ENCODE measurements at regions not wholly inside any gene's neighbourhood (a gene's known extent, or its start where the extent isn't known, plus 50 kb on each side); places are given as distances from the start of the nearest gene placed in this dataset.
"Not testable (repeated sequence)": the region's sequence is repeated elsewhere in the genome, so short reads cannot be mapped to it uniquely, and the experiment has no call there.

DNA sequence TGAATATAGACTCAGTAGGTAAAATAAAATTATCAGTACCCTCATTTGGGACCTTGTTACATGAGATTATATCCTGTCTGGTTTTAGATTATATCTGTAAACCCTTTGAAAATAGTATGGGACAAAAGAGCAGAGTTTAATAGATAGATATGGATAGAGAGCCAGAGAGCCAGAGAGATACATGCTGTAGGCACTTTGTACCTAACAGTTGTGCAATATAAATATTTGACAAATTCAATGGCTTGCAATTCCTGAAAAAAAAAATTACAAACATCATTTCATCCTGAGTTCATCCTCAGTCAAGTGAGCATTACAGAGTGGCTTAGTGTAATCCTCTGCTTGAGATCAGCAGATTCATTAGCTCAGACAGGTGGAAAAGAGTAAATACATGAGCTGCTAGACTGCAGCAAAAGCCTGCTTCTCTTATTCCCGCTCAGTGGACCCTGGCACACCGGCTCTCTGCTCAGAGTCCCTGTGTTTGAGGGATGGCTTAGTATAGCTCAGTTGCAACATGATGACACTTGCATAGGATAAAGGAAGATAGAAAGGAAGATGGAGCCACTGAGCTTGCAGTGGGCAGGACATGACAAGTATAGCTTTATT lies 931.6 kb upstream of the GOT2 start:
- no peak for DNase-seq

DNA sequence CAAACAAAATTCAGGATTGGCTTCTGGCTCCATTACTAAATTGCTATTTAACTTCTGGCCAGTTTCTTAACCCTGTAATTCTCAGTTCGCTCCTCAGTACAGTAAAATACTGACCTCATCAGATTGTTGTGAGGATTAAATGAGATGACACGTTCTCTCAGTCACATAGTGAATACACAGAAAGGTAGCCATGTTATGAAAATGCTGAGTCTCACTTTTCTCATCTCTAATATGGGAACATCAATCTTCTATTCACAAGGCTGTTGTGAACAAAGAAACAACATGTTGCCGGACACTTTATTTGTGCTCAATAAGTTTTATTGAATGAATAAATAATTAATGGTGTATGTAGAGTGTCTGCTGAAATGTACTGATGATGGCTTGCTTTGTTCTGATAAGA lies 924.5 kb upstream of the GOT2 start:
- DNase-seq = no peak

DNA sequence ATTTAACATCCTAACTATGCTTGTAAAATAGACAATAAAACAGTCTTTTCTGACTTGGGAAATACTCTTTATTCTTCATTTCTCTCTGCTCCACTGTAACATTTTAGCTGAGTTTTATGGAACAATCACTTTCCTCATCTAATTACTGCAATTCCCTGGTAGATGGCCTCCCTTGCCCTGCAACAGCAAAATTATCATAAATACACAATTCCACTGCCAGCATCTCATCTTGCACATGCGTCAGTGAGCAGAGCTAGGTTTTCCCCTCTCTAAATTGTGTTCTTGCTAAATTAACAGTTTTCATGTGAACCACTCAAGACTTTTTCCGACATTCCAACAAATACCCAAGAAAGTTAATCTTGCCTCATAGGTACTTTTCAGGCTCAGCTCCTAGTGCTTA lies 920.9 kb upstream of the GOT2 start:
- no peak for DNase-seq

DNA sequence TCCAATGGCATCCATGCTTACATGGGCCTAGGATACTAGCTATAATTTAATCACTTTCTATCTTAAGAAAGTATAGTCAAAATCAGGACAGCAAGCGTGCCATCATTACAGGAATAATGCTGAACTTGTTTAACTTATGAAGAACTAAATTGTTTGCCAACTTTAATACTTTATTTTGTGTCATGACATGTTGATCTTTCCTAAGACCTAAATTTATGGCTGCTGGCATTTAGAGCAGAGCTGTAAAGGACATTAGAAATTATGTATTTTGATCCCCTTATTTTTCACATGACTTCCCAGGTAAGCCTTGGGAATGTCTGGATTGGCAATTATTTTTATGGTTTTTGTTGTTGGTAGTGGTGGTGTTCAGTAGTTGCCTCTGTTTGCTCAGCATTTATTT lies 920.3 kb upstream of the GOT2 start:
- no peak for DNase-seq

DNA sequence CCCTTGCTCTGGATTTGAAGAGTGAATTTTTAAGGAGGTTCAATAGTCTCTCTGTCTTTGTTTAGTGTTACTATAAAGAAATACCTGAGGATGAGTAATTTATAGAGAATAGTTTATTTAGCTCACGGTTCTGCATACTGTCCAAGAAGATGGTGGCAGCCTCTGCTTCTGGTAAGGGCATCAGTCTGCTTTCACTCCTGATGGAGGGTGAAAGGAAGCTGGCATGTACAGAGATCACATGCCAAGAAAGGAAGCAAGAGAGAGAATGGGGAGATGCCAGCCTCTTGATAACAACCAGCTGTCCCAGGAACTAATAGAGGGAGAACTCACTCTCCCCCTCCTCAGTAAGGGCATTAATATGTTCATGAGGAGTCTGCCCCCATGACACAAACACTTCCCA lies 917.5 kb upstream of the GOT2 start:
- DNase-seq = no peak

DNA sequence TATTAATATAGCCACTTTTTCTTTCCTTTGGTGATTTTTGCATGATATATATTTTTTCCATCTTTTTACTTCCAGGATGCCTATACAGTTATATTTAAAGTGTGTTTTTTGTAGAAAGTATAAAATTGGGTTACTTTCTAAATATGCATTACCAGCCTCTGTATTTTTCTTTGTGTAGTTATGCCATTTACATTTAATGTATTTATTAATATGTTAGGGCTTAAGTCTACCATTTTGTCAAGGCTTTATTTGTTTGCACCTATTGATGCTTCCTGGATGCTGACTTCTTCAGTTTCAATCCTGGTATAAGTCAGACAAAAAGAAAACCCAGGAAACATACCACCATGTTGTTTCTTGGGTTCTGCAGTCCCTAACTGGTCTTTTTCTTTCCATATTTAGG lies 911.1 kb upstream of the GOT2 start:
- DNase-seq = no peak

DNA sequence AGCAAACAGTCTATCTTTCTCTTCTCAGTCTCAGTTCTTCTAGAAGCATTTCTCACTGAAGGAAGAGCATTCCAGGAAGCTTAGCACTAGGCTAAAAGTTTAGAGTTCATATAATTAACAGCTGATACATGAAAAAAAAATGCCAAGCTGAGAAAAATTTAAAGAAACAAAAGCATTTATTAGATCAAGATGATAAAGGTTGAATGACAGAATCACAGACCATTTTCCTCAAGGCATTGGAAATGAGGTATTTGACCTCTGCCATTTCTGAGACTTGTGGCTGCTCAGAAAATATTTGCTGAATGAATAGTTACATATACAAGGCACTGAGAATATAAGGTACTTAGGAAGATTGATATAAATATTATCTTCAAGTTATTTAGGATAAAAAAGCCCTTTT lies 901.6 kb upstream of the GOT2 start:
- DNase-seq = no peak

DNA sequence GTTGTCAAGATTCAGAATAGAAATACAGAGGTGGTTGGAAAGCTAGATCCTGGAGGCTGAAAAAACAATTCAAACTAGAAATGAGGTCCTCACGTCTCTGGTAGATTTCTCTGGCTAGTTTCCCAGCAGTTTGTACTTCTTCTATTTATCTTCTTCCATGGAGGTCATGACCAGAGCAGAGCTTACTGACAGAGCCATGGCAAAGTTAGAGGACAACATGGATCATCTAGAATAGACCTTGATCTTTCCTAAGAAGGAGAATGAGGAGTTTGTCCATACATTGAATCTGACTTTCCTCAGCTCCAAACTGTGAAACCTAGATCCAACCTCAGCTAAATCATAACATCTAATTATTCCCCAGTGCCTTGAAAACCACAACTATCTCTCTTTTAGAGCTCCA lies 900.8 kb upstream of the GOT2 start:
- DNase-seq = no peak

DNA sequence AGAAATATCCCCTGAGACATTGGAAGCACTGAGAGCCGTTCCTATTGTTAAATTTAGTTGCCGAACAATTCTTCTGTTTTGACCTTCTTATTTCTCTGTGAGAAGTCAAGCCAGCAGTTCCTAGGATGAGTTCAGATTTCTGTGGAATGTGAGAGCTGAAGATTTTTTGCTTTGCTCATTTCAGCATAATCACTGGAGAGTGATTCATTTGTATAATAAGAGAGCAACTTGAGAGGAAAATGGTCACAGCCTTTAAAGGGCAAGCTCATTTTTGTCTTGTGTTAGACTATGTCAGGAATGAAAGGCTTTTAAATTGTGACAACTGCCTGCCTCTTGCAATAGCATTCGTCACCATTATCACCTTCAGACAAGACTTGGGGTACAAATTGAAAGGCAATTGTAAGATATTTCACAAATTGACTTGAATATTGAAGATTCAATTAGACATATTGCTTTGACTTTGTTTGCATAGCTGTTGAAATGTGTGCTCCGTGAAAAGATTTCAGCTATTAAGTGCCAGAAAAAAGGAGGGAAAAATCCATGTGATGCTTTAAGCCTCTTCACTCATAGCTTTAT lies 900.0 kb upstream of the GOT2 start:
- no peak for DNase-seq

DNA sequence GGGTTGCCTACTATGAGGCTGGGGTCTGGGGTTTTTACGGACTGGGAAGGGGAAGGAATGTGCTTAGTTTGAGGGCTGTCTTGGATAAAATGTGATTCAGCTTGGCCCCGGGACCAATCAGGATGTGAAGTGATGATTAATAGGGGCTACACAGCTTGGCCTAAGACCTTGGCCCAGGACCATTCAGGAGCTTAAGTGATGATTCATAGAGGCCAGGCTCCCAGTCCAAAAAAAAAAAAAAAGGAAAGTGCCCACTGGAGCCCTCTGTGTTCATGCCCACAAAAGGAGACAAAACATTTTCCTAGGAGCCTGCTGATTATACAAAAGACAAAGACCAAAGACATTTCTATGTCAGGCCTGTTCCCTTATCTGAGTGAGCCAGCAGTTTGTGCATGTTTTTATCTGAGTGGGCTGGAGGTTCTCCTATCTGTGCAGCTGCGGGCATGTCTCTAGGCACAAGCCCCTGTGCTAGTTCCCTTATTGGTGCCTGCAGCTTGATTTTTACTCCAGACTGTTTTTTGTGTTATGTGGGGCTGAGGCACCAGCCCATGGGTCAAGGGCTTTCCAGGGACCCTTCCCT lies 898.2 kb upstream of the GOT2 start:
- DNase-seq = no peak

DNA sequence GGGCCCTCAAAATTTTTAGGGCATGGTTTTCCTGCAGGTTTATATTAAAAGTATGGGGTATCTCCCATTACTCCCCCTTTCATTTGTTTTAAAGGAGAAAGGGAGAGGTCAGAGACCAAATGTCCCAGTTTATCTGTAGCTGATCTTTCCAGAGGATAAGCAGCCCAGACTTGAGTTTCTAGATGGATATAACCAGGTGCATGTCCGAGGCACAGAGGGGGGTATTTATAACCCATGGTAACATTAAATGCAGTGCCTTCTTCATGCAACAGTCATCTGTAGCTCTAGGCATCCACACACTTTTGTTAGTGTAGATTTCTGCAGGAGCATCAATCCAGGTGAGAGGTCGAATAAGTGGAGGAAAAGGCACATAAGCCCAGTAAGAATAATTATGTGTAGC lies 890.3 kb upstream of the GOT2 start:
- DNase-seq = not testable (repeated sequence)

DNA sequence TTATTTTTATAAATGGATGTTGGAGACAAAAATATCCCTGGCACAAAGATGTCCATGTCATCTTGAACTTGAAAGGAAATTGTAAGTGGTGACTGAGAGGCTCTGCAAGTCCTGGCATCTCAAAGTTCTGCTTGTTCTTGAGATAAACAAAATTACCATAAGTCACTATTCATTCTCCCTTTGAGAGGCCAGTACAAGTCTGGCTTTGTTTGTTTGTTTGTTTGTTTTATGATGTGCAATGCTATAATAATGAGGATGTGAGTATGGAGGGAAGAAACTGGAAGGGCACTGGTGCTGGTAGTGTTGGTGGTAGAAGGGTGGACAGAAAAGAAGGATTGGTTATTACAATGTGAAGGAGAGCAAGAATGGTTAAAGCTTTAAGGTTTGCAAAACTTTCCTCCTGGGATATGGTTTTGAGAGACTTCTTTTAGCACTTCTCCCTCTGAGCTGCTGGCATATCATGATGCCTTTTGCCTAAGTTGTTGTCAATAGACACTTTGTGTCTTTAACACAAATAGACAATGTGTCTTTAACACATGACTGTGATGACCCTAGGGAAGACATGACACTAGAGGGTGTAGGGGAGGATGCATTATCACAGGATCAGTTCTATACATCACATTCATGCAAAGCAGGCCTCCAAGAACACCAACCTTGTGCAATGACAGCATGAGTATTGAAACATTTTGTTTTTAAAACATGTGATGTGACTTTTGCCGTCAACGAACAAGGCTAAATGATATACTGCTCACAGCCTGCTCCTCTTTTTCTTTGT lies 880.5 kb upstream of the GOT2 start:
- DNase-seq = no peak

DNA sequence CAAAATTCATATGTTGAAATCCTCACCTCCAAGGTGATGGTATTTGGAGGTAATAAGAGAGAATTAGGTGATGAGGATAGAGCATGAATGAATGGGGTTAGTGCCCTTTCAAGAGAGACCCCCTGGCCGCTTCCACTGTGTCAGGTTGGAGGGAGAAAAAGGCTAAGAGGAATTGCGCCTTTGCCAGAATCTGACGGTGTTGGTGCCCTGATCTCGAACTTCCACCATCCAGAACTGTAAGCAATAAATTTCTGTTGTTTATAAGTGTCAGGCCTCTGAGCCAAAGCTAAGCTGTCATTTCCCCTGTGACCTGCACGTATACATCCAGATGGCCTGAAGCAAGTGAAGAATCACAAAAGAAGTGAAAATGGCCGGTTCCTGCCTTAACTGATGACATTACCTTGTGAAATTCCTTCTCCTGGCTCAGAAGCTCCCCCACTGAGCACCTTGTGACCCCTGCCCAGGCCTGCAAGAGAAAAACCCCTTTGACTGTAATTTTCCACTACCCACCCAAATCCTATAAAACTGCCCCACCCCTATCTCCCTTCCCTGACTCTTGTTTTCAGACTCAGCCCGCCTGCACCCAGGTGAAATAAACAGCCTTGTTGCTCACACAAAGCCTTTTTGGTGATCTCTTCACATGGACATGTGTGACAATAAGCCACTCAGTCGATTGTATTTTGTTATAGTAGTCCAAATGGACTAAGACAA lies 878.9 kb upstream of the GOT2 start:
- not testable (repeated sequence) for DNase-seq

DNA sequence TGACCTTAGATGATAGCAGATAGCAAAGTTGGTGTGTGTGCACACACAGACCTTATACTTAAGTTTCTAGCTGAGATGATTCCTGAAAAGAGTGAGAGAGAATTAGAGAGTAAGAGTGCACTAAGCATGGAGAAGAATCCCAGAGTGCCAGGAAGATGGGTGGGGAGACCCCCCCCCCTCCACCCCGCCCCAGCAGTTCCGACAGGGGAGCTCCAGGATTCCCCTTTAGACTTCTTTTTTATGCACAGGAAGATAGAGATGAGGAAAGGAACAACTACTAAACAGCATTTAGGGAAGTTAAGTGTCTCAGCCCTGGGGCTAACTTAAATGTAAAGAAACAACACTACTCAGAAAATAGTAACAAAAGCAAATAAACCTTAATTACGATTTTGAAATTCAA lies 878.0 kb upstream of the GOT2 start:
- DNase-seq = no peak

DNA sequence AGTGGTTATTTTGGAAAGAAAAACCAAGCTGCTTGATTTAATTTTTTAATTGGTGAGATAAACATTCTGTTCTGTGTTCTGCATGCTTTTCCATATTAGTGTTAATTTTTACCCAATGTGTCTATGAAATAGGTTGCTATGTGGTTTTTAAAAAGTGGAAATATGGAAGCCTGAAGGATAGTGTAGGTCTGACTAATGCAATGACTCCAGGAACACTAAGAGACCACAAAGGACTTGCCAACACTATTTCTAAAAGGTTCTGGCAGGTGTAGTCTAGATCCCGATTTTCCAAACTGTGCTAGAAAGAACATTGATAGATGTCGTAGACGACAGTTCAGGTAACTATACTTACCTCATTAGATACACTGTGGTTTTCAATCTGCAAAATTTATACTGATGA lies 877.4 kb upstream of the GOT2 start:
- DNase-seq = no peak

DNA sequence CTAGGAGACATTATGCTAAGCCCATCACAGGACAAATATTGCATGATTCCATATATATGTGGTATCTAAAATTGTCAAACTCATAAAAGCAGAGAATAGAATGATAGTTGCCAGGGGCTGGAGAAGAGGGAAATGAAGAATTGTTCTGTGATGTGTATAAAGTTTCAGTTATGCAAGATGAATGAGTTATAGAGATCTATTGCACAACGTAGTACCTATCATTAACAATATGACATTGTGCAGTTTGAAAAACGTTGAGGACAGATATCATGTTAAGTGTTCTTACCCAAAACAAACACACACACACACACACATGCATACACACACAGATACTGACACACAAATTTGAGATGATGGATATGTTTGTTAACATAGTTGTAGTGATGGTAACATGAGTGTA lies 871.6 kb upstream of the GOT2 start:
- no peak for DNase-seq

DNA sequence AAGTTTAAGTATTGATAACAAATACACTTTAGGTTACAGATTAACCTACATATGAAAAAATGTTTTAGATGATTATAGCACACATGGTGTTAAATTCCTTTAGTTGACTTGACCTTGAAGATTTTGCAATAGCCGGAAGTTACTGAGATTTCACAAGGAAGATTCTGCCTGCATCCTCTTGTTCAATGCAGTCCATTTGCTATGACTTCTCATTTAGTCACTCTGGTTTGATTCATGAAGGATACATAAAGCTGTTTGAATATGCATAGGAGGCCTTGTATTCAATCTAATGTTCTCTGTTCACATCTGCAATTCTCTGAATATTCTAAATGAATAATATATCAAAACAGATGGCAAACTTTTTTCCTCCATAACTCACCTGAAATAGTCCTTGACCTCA lies 870.2 kb upstream of the GOT2 start:
- DNase-seq = no peak

DNA sequence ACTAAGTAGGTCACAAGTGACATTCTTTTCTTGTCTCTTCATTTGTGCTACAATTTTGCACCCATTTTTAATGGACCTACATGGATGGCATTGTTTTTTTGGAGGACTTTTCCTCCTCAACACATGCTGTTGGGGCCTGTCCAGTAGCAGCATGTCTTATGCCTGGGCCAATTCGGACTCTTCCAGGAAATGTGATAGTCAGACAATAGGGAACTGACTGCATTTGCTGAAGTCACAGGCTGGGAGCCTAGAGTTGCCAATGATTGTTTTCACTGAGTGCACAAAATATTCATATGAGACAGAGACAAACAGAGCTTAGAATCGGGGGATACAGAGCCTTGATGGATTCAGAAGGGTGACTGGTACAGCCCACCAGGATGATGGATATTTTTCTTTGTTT lies 867.3 kb upstream of the GOT2 start:
- no peak for DNase-seq

DNA sequence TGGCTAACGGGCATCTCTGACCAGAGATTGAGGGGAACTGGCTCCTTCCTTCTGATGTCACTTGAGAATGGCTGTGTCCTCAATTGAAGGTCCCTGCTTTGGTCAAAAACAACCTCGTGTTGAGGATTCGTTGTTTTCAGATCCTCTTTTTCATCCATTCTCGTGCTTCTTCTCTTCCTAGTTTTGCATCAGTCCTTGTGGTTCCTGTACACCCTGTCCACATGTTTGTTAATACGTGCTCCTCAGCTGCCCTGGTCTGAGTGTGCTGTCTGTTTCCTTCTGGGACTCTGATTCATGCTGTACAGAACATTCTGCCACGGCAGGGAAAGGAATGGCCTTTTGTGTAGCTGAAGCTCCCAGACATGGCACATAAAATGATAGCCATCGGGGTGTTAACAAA lies 863.2 kb upstream of the GOT2 start:
- no peak for DNase-seq

DNA sequence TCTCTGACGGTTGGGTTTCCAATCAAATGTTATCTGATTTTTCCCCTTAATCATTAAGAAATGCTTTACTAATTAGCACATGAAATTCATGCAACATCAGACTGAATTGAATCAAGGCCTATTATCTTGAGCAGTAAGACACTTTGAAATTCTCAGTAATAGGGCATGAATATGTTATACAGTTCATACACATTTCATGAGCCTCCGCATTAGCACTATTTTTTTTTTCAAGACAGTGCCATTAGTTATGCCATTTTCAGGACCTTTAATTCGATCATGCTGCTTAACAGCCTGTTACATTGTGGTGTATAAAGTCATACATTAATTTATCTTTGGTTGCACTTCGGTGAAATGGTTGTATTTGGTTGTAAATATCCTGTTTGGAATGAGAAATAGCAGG lies 862.6 kb upstream of the GOT2 start:
- no peak for DNase-seq

DNA sequence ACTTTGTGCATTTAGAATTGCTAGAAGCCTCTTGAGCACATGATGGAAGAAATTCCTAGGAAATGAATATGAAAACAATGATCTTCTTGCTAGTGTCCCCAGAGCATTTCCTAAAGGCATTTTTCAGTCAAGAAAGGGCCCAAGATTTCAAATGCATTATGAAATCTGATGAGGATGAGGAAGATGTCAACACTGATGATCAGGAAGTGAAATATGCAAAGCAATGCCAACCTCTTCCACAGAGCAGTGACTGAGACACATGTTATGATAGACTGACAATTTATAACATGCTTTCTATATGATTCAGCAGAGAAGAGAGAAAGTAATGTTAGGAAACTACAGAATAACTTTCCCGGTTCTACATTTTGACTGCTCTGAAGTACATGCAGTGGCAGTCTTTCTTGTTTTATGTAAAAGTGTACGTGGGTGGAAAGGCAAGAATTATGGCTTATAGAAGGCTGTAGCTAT lies 859.1 kb upstream of the GOT2 start:
- DNase-seq = no peak

DNA sequence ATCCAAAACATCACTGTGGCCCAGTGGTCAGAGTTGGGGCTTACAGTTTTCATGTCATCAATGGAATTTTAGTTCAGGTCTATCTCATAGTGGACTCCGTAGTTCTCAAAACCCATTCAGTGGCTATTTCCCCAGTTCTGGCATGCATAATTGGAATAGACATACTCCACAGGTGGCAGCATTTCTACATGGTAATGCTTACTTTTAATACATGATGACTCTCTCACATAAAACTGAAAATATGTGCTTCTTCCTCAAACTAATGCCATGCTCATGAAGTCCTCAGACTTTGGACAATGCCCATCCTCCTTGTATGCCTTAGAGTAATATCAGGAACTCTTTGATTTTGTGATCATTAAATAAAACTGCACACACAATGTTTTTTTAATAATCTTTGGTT lies 857.4 kb upstream of the GOT2 start:
- no peak for DNase-seq

DNA sequence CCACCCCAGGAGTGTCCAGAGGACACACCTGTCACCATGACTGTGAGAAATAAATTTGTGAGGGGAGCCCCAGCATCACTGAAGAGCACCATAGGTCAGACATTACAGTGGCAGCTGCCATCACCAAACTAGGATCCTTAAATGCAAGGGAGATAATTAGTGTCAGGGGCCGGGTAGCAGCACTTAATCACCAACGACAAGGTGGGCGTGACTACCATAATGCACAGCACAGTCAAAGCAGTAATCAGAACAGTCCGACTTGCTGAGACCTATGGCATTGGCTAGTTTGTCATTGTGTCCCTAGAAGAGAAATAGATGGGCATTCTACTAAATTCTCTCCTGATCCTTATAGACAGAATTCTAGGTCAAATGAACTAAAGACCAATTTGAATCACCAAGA lies 856.7 kb upstream of the GOT2 start:
- no peak for DNase-seq

DNA sequence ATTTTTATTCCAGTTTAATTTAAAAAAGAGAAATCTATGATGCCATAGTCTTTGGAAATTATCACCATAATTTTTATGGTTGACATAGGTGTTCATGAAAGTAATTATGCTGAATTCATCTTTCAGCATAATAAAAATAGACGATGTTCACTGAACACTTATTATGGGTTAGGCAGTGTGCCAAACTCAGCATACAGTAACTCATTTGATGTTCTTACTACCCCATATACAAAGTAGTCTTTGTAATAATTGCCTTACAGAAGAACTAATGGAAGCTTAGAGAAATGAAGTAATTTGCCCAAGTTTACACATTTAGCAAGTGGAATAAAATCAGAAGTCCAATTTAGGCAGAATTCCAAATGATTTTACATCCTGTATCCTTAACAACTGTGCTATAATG lies 852.2 kb upstream of the GOT2 start:
- DNase-seq = no peak

All from SIG-M5 (cell line).